Vagina (tissue), 2 donors: ENCODE measurements at regions not wholly inside any gene's neighbourhood (a gene's known extent, or its start where the extent isn't known, plus 50 kb on each side); places are given as distances from the start of the nearest gene placed in this dataset.

Experiments
- POLR2A ChIP-seq, 2 donors: fragments of 450-650 bp; IDR thresholded peaks; one replicate each; pipeline ENCODE4 v1.6.1; 2017; ENCODE audit warnings: antibody characterized with exemption in 2 of 2, mild to moderate bottlenecking in 2 of 2, moderate library complexity in 2 of 2
- POLR2AphosphoS5 ChIP-seq, 2 donors: sonication (generic); formaldehyde crosslinking; IDR thresholded peaks; one replicate each; pipeline ENCODE4 v1.9.0; 2017; ENCODE audit warnings: antibody characterized with exemption in 2 of 2, mild to moderate bottlenecking in 2 of 2, low read depth in 1 of 2; ENCODE audit not compliant: insufficient read depth in 1 of 2
- TF ChIP-seq, protein P1 (sequence below), 3 experiments: fragments of 450-650 bp in 2 of 3; fragments of 200-600 bp in 1 of 3; sonication (generic) in 1 of 3; IDR thresholded peaks; one replicate each; pipeline ENCODE4 v1.5.1; 2017 to 2019; ENCODE audit warnings: antibody characterized with exemption in 3 of 3, mild to moderate bottlenecking in 2 of 3, moderate library complexity in 2 of 3

- TF ChIP-seq, protein P1, sequence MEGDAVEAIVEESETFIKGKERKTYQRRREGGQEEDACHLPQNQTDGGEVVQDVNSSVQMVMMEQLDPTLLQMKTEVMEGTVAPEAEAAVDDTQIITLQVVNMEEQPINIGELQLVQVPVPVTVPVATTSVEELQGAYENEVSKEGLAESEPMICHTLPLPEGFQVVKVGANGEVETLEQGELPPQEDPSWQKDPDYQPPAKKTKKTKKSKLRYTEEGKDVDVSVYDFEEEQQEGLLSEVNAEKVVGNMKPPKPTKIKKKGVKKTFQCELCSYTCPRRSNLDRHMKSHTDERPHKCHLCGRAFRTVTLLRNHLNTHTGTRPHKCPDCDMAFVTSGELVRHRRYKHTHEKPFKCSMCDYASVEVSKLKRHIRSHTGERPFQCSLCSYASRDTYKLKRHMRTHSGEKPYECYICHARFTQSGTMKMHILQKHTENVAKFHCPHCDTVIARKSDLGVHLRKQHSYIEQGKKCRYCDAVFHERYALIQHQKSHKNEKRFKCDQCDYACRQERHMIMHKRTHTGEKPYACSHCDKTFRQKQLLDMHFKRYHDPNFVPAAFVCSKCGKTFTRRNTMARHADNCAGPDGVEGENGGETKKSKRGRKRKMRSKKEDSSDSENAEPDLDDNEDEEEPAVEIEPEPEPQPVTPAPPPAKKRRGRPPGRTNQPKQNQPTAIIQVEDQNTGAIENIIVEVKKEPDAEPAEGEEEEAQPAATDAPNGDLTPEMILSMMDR (IDR thresholded peaks at IDR 0.05): no peak
- TF ChIP-seq POLR2A (IDR thresholded peaks at IDR 0.05) (no peak), POLR2AphosphoS5 (IDR thresholded peaks at IDR 0.05; ENCODE audit: insufficient read depth in 1 of 2, low read depth in 1 of 2) (no peak)
Observed at GRCh38 chr2:187982668-187983067, 309.0 kb upstream of the GULP1 start.
